ENCODE measurements at regions not wholly inside any gene's neighbourhood (a gene's known extent, or its start where the extent isn't known, plus 50 kb on each side); places are given as distances from the start of the nearest gene placed in this dataset.
A peak's percentile ranks its signal among the peaks of the same experiment; 100 is the strongest.
"Not testable (repeated sequence)": the region's sequence is repeated elsewhere in the genome, so short reads cannot be mapped to it uniquely, and the experiment has no call there.

GRCh38 chr13:22916276-22916675 lies 264.5 kb upstream of the SGCG start:
- H3K27me3 Mint-ChIP-seq (ENCODE audit: low read depth) = peaks cover 43% of the 10 kb centered on the region
- not testable (repeated sequence) for H3K4me1 Mint-ChIP-seq (ENCODE audit: low read depth); DNase-seq; H3K36me3 Mint-ChIP-seq (ENCODE audit: insufficient read depth); H3K9me3 Mint-ChIP-seq; H3K4me3 Mint-ChIP-seq; ATAC-seq

GRCh38 chr13:22925881-22926747 lies 254.7 kb upstream of the SGCG start:
- DNase-seq (no peak), ATAC-seq (no peak)
- H3K27me3 Mint-ChIP-seq (ENCODE audit: low read depth) = peaks cover 49% of the 10 kb centered on the region
- no peaks in the 10 kb centered on the region for H3K36me3 Mint-ChIP-seq (ENCODE audit: insufficient read depth)
- no peaks in the 10 kb centered on the region for H3K9me3 Mint-ChIP-seq
- peak overlapping the region; percentile 33 for H3K4me3 Mint-ChIP-seq
- peaks cover 9% of the 10 kb centered on the region for H3K4me1 Mint-ChIP-seq (ENCODE audit: low read depth)

GRCh38 chr13:22926748-22927400 lies 253.9 kb upstream of the SGCG start:
- no peak overlapping the region for H3K4me3 Mint-ChIP-seq
- DNase-seq = no peak

GRCh38 chr13:22927845-22928244 lies 252.9 kb upstream of the SGCG start:
- H3K36me3 Mint-ChIP-seq (ENCODE audit: insufficient read depth); DNase-seq; H3K4me1 Mint-ChIP-seq (ENCODE audit: low read depth); H3K4me3 Mint-ChIP-seq; ATAC-seq; H3K9me3 Mint-ChIP-seq: not testable (repeated sequence)
- H3K27me3 Mint-ChIP-seq (ENCODE audit: low read depth) = peaks cover 35% of the 10 kb centered on the region

More at GRCh38 chr13:22926748-22927400, 253.9 kb upstream of the SGCG start:
- Mint-ChIP-seq H3K36me3 (ENCODE audit: insufficient read depth) (no peaks in the 10 kb centered on the region), H3K4me1 (ENCODE audit: low read depth) (peaks cover 9% of the 10 kb centered on the region), H3K27me3 (ENCODE audit: low read depth) (peaks cover 42% of the 10 kb centered on the region), H3K9me3 (no peaks in the 10 kb centered on the region)
- ATAC-seq = no peak

- Mint-ChIP-seq H3K9me3 (no peaks in the 10 kb centered on the region), H3K4me1 (ENCODE audit: low read depth) (peaks cover 9% of the 10 kb centered on the region), H3K36me3 (ENCODE audit: insufficient read depth) (no peaks in the 10 kb centered on the region), H3K4me3 (no peak overlapping the region), H3K27me3 (ENCODE audit: low read depth) (peaks cover 31% of the 10 kb centered on the region)
- no peak for DNase-seq
- no peak for ATAC-seq
Observed at GRCh38 chr13:22929381-22930126, 251.2 kb upstream of the SGCG start.

GRCh38 chr13:22931576-22931975 lies 249.2 kb upstream of the SGCG start:
- peaks cover 2% of the 10 kb centered on the region for H3K4me1 Mint-ChIP-seq (ENCODE audit: low read depth)
- ATAC-seq (no peak), DNase-seq (no peak)
- no peaks in the 10 kb centered on the region for H3K9me3 Mint-ChIP-seq
- H3K36me3 Mint-ChIP-seq (ENCODE audit: insufficient read depth) = no peaks in the 10 kb centered on the region
- no peak overlapping the region for H3K4me3 Mint-ChIP-seq
- H3K27me3 Mint-ChIP-seq (ENCODE audit: low read depth) = peaks cover 15% of the 10 kb centered on the region

- not testable (repeated sequence) for H3K36me3 Mint-ChIP-seq (ENCODE audit: insufficient read depth); DNase-seq; ATAC-seq; H3K4me1 Mint-ChIP-seq (ENCODE audit: low read depth); H3K9me3 Mint-ChIP-seq; H3K4me3 Mint-ChIP-seq; H3K27me3 Mint-ChIP-seq (ENCODE audit: low read depth)
Observed at GRCh38 chr13:22932632-22933412, 248.0 kb upstream of the SGCG start.

- DNase-seq (no peak), ATAC-seq (no peak)
- Mint-ChIP-seq H3K27me3 (ENCODE audit: low read depth) (no peaks in the 10 kb centered on the region), H3K4me1 (ENCODE audit: low read depth) (no peaks in the 10 kb centered on the region), H3K9me3 (no peaks in the 10 kb centered on the region), H3K36me3 (ENCODE audit: insufficient read depth) (no peaks in the 10 kb centered on the region), H3K4me3 (no peak overlapping the region)
Observed at GRCh38 chr13:22933571-22934181, 247.1 kb upstream of the SGCG start.

GRCh38 chr13:22934744-22935523 lies 245.8 kb upstream of the SGCG start:
- no peaks in the 10 kb centered on the region for H3K9me3 Mint-ChIP-seq
- no peak for ATAC-seq
- no peak for DNase-seq
- H3K4me1 Mint-ChIP-seq (ENCODE audit: low read depth) = no peaks in the 10 kb centered on the region
- no peaks in the 10 kb centered on the region for H3K36me3 Mint-ChIP-seq (ENCODE audit: insufficient read depth)
- no peak overlapping the region for H3K4me3 Mint-ChIP-seq
- no peaks in the 10 kb centered on the region for H3K27me3 Mint-ChIP-seq (ENCODE audit: low read depth)

- Mint-ChIP-seq H3K36me3 (ENCODE audit: insufficient read depth) (no peaks in the 10 kb centered on the region), H3K27me3 (ENCODE audit: low read depth) (no peaks in the 10 kb centered on the region), H3K9me3 (no peaks in the 10 kb centered on the region), H3K4me3 (no peak overlapping the region), H3K4me1 (ENCODE audit: low read depth) (no peaks in the 10 kb centered on the region)
- ATAC-seq (no peak), DNase-seq (no peak)
Observed at GRCh38 chr13:22936228-22936627, 244.6 kb upstream of the SGCG start.

GRCh38 chr13:22937241-22937640 lies 243.5 kb upstream of the SGCG start:
- no peaks in the 10 kb centered on the region for H3K36me3 Mint-ChIP-seq (ENCODE audit: insufficient read depth)
- no peak overlapping the region for H3K4me3 Mint-ChIP-seq
- DNase-seq (no peak), ATAC-seq (no peak)
- no peaks in the 10 kb centered on the region for H3K9me3 Mint-ChIP-seq
- no peaks in the 10 kb centered on the region for H3K27me3 Mint-ChIP-seq (ENCODE audit: low read depth)
- no peaks in the 10 kb centered on the region for H3K4me1 Mint-ChIP-seq (ENCODE audit: low read depth)

- no peak overlapping the region for H3K4me3 Mint-ChIP-seq
- H3K36me3 Mint-ChIP-seq (ENCODE audit: insufficient read depth) = no peaks in the 10 kb centered on the region
- no peak for DNase-seq
- no peaks in the 10 kb centered on the region for H3K27me3 Mint-ChIP-seq (ENCODE audit: low read depth)
- no peak for ATAC-seq
- no peaks in the 10 kb centered on the region for H3K4me1 Mint-ChIP-seq (ENCODE audit: low read depth)
- no peaks in the 10 kb centered on the region for H3K9me3 Mint-ChIP-seq
Observed at GRCh38 chr13:22937953-22938352, 242.8 kb upstream of the SGCG start.

GRCh38 chr13:22938576-22938975 lies 242.2 kb upstream of the SGCG start:
- Mint-ChIP-seq H3K4me3 (no peak overlapping the region), H3K4me1 (ENCODE audit: low read depth) (no peaks in the 10 kb centered on the region), H3K36me3 (ENCODE audit: insufficient read depth) (no peaks in the 10 kb centered on the region), H3K27me3 (ENCODE audit: low read depth) (no peaks in the 10 kb centered on the region), H3K9me3 (no peaks in the 10 kb centered on the region)
- ATAC-seq = no peak
- no peak for DNase-seq
